GM12873 (cell line): ENCODE measurements at regions not wholly inside any gene's neighbourhood (a gene's known extent, or its start where the extent isn't known, plus 50 kb on each side); places are given as distances from the start of the nearest gene placed in this dataset.

Experiments
- CTCF ChIP-seq: IDR thresholded peaks from 2 replicates; pipeline ENCODE4 v1.5.1; 2012; ENCODE audit warnings: low read depth, mild to moderate bottlenecking, moderate library complexity, low read length, control low read depth; ENCODE audit not compliant: insufficient read depth; ENCODE audit errors: missing control alignments

- no peak for TF ChIP-seq CTCF
Measured at GRCh38 chr1:219477861-219478260, 135.0 kb downstream of the ZC3H11B start.

- no peak for TF ChIP-seq CTCF
Measured at GRCh38 chr1:219476716-219477115, 136.2 kb downstream of the ZC3H11B start.

GRCh38 chr1:219476116-219476515 is 136.8 kb downstream of the ZC3H11B start:
- TF ChIP-seq CTCF = no peak

GRCh38 chr1:219472596-219472995 is 140.3 kb downstream of the ZC3H11B start:
- no peak for TF ChIP-seq CTCF

- no peak for TF ChIP-seq CTCF
Measured at GRCh38 chr1:219467524-219467923, 145.4 kb downstream of the ZC3H11B start.

GRCh38 chr1:219466766-219467165 is 146.1 kb downstream of the ZC3H11B start:
- TF ChIP-seq CTCF = no peak

GRCh38 chr1:219465212-219466093 is 147.5 kb downstream of the ZC3H11B start:
- no peak for TF ChIP-seq CTCF
